Testis (tissue), 2 donors: ENCODE measurements at regions not wholly inside any gene's neighbourhood (a gene's known extent, or its start where the extent isn't known, plus 50 kb on each side); places are given as distances from the start of the nearest gene placed in this dataset.

Source experiments
- CTCF ChIP-seq, 3 experiments: fragments of 450-650 bp in 2 of 3; fragments of 200-600 bp in 1 of 3; sonication (generic) in 1 of 3; IDR thresholded peaks; one replicate each; pipeline ENCODE4 v1.5.1; 2016 to 2019; ENCODE audit warnings: antibody characterized with exemption in 3 of 3, mild to moderate bottlenecking in 2 of 3, moderate library complexity in 1 of 3
- POLR2A ChIP-seq: fragments of 450-650 bp; IDR thresholded peaks from one replicate; pipeline ENCODE4 v1.6.1; 2017; ENCODE audit warnings: antibody characterized with exemption, mild to moderate bottlenecking, moderate library complexity

- TF ChIP-seq CTCF (IDR thresholded peaks at IDR 0.05) (no peak), POLR2A (no peak)
Measured at GRCh38 chr11:39367534-39367933, 2091.9 kb downstream of the LRRC4C start.
